ENCODE measurements at regions not wholly inside any gene's neighbourhood (a gene's known extent, or its start where the extent isn't known, plus 50 kb on each side); places are given as distances from the start of the nearest gene placed in this dataset.

DNA sequence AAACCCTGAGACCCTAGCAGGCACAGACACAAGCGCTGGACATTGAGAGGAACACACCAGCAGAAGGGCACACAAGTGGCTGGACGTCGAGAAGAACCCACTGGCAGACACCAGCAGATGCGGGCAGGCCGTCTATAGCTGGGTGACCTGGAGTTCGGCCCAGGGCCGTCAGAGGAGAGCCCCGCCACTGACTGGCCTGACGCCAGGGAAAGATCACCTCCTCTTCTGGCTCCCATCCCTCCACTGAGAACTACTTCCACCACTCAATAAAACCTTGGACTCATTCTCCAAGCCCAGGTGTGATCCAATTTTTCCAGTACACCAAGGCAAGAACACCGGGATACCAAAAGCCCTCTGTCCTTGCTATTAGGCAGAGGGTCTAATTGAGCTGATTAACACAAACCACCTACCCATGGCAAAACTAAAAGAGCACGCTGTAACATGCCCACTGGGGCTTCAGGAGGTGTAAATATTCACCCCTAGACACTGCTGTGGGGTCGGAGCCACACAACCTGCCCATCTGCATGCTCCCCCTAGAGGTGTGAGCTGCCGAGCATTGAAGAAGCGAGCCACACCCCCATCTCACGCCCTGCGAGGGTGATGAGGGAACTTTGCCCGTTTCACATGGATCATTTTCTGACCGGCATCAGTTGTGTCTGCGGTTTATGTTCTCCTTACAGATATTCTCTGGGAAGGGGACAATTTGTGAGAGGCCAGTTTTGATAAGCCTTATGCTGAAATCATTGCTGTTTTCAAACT lies 104.8 kb downstream of the HLX start:
- no peak for DNase-seq (ENCODE audit: low read depth)

DNA sequence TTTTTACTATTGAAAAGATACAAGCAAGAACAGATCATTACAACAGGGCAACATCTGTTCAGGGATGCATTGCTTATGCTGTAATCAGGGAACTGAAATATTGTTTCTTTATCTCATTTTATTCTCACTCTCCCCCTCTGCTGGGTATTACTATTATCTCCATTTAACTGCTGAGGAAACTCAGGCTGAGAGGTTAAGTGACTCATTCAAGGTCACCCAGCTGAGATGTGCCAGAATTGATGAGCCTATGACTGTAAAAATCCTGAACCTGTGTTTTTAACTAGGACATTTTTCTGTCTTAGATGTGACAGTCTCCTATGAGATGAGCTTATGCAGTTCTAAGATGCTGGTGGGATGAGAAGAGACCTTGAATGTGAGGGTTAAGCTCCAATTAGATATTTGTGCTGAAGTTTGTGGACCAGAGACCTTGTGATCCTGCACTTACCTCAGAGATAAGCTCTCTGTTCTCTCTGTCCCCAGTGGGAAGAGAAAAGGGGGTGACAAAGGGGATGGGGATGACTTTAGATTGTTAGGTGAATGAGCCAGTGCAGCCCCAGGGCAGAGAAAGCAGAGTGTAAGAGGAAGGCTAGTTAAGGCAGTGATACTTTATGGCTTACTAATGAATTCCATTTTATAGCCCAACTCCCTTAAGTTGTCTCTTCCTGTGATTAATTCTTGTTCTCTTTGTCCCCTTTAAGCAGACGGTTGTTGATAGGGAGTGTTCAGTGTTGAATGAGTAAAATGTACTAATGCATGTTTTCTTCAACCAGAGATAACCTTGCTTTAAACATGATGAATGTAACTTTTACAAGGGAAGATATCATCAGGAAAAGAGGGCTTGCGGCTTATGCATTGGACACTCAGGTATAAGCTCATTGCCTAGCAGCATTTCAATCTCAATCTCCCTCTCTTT lies 111.4 kb downstream of the HLX start:
- DNase-seq (ENCODE audit: low read depth): no peak

DNA sequence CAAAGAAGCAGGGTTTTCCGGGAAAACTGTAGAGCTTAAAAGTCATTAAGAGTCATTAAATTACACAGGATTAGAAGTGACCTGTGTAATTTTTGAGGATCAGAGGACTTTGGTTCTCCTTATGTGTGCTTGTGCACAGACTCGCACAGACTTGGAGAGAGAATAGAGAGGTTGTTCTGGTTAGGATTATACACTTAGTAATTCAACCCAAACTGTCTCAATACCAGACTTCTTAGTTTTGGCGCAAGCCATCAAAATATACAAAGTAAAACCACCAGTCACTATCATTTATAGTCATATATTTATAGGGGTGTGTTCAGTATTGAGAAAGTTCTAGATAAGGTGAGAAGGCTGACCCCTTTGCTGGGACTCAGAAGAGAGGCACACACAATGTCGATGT lies 112.3 kb downstream of the HLX start:
- no peak for DNase-seq (ENCODE audit: low read depth)

- no peak for DNase-seq (ENCODE audit: low read depth)
Observed at GRCh38 chr1:220991959-220992704, 112.9 kb downstream of the HLX start.

DNA sequence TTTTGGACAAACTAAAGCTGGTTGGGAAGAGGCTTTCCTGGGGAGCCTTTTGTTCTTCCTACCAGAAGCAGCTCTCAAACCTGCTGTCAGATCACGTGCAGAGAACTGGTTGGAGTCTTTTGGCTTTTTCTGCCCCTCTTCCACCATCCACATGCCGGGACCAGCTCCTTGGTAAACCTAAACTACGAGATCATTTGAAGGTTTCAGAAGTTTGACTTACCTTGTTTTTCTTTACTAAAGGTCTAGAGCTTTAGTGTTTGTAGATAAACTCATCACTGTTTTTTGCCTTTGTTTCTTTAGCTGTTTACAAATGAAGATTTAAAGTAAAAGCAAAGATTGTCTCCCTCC lies 113.4 kb downstream of the HLX start:
- no peak for DNase-seq (ENCODE audit: low read depth)

DNA sequence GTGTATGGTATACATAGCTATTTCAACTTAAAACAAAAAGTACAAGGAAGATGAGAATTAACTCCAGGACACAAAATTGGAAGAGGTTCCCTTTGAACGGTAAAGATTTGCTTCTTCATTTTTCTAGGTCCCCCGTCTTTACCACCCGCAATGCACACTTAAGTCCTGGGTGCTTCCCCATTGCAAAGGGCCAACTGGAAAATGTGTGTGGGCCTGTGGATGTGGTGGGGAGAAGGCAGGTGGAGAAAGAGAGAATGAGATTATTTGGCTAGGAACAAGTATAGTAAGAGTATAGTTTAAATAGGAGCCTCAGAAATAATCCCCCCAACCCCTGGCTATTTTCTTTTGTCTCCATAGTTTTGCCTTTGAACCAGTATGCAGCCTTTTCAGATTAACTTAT lies 115.4 kb downstream of the HLX start:
- DNase-seq (ENCODE audit: low read depth): no peak

DNA sequence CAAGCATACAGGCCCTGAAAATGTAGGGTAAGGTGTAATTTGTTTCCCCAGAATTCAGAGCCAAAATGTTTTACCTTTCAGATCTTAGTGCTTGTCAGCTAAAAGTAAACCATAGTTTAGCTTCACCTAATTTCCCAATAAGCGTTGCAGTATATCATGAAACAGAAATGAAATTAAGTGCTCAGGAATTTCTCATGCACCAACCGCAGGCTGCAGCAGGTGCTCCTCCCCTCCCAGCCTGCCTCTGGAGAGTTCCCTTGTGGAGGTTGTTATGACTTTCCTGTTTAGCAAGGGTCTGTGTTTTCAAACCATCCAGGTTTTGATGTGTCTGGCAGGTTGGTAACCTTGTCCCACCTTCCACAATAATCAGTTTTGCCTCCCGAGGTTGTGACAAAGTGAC lies 118.5 kb downstream of the HLX start:
- DNase-seq (ENCODE audit: low read depth): no peak

- no peak for DNase-seq (ENCODE audit: low read depth)
Observed at GRCh38 chr1:220999872-221000863, 120.9 kb downstream of the HLX start.

DNA sequence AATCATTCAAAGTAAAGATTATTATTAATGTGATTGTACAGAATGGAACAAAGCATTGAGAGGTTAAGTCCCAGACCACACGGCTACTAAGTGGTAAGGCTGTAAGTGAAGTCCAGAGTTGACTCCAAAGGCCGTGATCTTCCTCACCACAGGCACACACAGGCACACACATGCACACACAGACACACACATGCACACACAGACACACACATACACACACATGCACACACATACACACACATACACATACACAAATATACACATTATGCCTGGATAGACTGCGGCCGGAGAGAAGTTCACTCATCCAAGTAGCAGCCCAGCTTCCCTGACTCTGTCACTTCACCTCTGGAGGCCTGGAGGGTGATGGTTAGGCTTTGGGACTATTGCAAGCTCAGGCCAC lies 121.9 kb downstream of the HLX start:
- DNase-seq (ENCODE audit: low read depth): no peak

GRCh38 chr1:221002601-221003000 lies 123.4 kb downstream of the HLX start:
- no peak for DNase-seq (ENCODE audit: low read depth)

- no peak for DNase-seq (ENCODE audit: low read depth)
Observed at GRCh38 chr1:221011145-221011544, 131.9 kb downstream of the HLX start.

- no peak for DNase-seq (ENCODE audit: low read depth)
Observed at GRCh38 chr1:221012120-221012519, 132.9 kb downstream of the HLX start.

- DNase-seq (ENCODE audit: low read depth): no peak
Observed at GRCh38 chr1:221013691-221014660, 134.7 kb downstream of the HLX start.

DNA sequence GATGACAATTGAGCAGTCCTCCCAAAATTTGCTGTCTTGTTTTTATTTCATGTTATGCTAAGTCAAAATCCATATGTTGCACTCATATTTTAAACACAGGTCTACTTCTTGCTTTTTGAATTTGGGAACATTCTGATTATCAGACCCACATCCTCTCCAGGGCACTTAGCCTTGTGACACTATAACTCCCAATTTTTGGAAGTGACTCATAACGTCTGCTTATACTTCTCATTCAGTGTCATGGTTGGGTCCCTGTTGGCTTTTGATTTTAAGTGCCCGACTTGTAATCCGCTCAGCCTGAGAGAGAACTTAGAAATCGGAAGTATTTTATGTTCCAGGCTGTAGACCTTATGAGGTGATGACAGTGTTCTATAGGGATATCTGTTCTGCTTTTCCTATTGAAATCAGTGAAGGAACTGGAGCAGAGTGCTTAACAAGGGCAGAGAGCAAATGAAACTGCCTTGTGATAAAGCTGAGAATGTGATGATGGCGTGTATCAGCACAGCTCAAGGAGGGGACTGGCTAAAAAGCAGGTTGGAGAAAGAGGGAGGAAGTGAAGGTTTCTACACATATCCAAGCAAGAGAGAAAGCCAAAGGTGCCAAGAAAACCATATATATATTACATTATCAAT lies 136.0 kb downstream of the HLX start:
- no peak for DNase-seq (ENCODE audit: low read depth)

GRCh38 chr1:221016751-221017150 lies 137.5 kb downstream of the HLX start:
- DNase-seq (ENCODE audit: low read depth): no peak

DNA sequence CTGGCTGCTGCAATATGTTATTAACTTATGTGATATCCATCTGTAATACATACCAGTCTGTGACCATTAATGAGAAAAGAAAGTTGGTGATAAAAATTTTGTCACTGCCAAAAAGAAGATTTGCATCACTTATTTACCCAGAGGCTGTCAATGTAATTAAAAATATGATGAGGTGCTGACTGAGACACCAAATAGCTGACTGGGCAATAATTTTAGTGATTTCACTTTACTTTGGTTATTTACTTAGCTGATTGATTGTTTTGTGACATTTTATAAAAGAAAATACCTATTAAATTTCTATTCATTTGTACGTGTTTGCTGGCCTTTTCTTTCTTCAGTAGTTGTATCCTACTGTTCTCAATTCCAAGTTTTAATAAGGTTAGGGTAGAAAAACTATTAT lies 139.2 kb downstream of the HLX start:
- DNase-seq (ENCODE audit: low read depth): no peak

GRCh38 chr1:221022331-221022730 lies 143.1 kb downstream of the HLX start:
- DNase-seq (ENCODE audit: low read depth): no peak

DNA sequence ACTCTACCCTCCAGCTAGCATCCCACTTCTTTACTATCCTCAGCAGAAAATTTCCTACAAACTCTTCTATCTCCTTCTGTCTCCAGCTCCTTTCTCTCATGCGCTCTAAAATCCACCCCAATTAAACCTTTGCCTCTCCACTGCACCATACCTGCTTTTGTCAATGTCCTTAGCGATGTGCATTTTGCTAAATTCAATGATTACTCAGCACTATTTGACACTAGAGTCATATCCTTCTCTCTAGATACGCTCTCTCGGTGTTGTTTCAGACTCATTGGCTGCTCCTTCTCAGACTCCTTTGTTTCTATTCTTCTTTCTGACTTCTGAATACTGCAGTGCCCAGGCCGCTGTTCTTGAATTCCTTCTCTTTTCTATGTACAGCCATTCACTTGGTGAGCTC lies 144.2 kb downstream of the HLX start:
- DNase-seq (ENCODE audit: low read depth): no peak

DNA sequence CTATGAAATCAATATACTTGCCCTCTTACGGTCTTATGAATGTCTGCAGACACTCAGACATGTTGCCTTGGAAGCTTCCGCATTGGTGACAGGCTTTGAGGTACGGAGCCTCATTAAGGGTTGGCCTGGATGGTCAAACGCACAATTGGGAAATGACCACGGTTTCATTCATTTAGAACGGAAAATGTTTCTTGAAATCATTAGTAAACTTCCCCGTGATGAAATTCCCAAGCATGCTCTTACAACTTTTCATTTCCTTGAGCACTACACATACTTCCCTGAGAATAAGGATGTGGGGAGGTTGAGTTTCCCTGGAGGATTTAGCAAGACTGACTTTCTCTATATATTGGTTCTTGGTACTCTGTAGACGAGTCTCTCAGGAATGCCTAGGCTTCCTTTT lies 146.3 kb downstream of the HLX start:
- DNase-seq (ENCODE audit: low read depth): no peak

DNA sequence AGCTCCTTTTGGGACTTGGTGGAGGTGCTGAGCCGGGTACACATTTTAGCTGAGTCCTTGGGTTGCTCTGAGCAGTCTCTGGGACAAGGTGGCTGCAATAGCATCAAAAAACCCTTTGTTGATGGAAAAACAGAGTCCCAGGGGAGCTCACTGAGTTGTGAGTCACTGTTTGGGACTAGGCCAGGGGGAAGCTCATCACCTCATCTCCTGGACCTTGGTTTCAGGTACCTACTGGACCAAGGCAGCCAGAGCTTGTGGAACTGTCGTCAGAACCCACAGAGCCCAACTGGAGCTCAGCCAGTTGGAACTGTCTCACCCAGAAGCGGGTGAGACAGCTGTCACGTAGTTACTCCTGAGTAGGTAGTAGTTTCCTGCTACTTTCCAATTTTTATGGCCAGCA lies 146.7 kb downstream of the HLX start:
- DNase-seq (ENCODE audit: low read depth): no peak
